Thyroid gland (tissue), 4 donors: ENCODE measurements at regions not wholly inside any gene's neighbourhood (a gene's known extent, or its start where the extent isn't known, plus 50 kb on each side); places are given as distances from the start of the nearest gene placed in this dataset.

Source experiments
- POLR2A ChIP-seq, 2 donors: fragments of 450-650 bp; IDR thresholded peaks; one replicate each; pipeline ENCODE4 v1.6.1; 2017; ENCODE audit warnings: antibody characterized with exemption in 2 of 2, mild to moderate bottlenecking in 2 of 2, moderate library complexity in 1 of 2
- TF ChIP-seq, protein P1 (sequence below), 6 experiments: fragments of 200-600 bp in 3 of 6; fragments of 450-650 bp in 3 of 6; sonication (generic) in 3 of 6; IDR thresholded peaks; one replicate each; pipeline ENCODE4 v1.5.1; 2016 to 2019; ENCODE audit warnings: antibody characterized with exemption in 6 of 6, mild to moderate bottlenecking in 2 of 6, inconsistent platforms in 1 of 6, moderate library complexity in 1 of 6

DNA sequence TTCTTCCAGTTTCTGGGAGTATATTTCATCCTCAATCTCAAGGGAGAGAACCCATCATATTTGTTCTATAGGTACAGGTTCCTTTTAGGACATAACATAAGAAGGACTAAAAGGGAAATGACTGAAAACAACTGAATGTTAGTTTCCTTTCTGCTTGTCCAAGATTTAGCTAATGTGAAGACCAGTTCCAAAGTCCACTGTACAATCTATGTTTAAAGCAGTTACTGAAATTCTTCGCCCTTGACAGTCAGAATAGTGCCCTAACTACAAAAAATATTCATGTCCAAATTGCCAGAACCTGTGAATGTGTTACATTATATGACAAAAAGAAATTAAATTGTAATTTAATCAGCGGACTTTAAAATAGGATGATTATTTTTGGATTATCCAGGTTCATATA, 466.3 kb upstream of the SETBP1 start:
- TF ChIP-seq, protein P1, sequence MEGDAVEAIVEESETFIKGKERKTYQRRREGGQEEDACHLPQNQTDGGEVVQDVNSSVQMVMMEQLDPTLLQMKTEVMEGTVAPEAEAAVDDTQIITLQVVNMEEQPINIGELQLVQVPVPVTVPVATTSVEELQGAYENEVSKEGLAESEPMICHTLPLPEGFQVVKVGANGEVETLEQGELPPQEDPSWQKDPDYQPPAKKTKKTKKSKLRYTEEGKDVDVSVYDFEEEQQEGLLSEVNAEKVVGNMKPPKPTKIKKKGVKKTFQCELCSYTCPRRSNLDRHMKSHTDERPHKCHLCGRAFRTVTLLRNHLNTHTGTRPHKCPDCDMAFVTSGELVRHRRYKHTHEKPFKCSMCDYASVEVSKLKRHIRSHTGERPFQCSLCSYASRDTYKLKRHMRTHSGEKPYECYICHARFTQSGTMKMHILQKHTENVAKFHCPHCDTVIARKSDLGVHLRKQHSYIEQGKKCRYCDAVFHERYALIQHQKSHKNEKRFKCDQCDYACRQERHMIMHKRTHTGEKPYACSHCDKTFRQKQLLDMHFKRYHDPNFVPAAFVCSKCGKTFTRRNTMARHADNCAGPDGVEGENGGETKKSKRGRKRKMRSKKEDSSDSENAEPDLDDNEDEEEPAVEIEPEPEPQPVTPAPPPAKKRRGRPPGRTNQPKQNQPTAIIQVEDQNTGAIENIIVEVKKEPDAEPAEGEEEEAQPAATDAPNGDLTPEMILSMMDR (IDR thresholded peaks at IDR 0.05), result no peak
- TF ChIP-seq POLR2A (IDR thresholded peaks at IDR 0.05), result no peak
